Loucy (cell line): ENCODE measurements at regions not wholly inside any gene's neighbourhood (a gene's known extent, or its start where the extent isn't known, plus 50 kb on each side); places are given as distances from the start of the nearest gene placed in this dataset.

Experiments
- H2AFZ ChIP-seq: fragments of 200-600 bp; sonication (generic); 2 replicates; pipeline ENCODE4 v1.6.0; 2016; ENCODE audit warnings: antibody characterized with exemption, mild to moderate bottlenecking, low read length, moderate library complexity
- H3F3A ChIP-seq: fragments of 200-600 bp; 2 replicates; pipeline ENCODE4 v1.6.0; 2016; ENCODE audit warnings: antibody characterized with exemption, low read depth, mild to moderate bottlenecking
- H3K27me3 ChIP-seq: fragments of 200-600 bp; sonication (generic); 2 replicates; pipeline ENCODE4 v1.6.1; 2014; ENCODE audit warnings: low read length, mild to moderate bottlenecking; ENCODE audit not compliant: insufficient read depth, poor library complexity, severe bottlenecking
- H3K36me3 ChIP-seq: fragments of 200-600 bp; sonication (generic); 2 replicates; pipeline ENCODE4 v1.6.1; 2016; ENCODE audit warnings: low read length; ENCODE audit not compliant: insufficient read depth
- H3K4me1 ChIP-seq: fragments of 200-600 bp; sonication (generic); 2 replicates; pipeline ENCODE4 v1.5.1; 2014; ENCODE audit warnings: low read length, mild to moderate bottlenecking; ENCODE audit not compliant: insufficient read depth, poor library complexity, severe bottlenecking
- H3K4me2 ChIP-seq: fragments of 200-600 bp; sonication (generic); 2 replicates; pipeline ENCODE4 v1.6.0; 2014; ENCODE audit warnings: antibody characterized with exemption, low read length, low read depth, mild to moderate bottlenecking; ENCODE audit not compliant: poor library complexity, severe bottlenecking
- H3K4me3 ChIP-seq: fragments of 200-600 bp; sonication (generic); 2 replicates; pipeline ENCODE4 v1.5.1; 2014; ENCODE audit warnings: low read length, mild to moderate bottlenecking, mixed read lengths; ENCODE audit not compliant: poor library complexity, severe bottlenecking
- H3K79me2 ChIP-seq: fragments of 200-600 bp; sonication (generic); 2 replicates; pipeline ENCODE4 v1.6.1; 2014; ENCODE audit warnings: low read length; ENCODE audit not compliant: insufficient read depth
- H3K9ac ChIP-seq: fragments of 200-600 bp; sonication (generic); 2 replicates; pipeline ENCODE4 v1.6.0; 2014; ENCODE audit warnings: mild to moderate bottlenecking, low read depth, low read length, moderate library complexity; ENCODE audit not compliant: poor library complexity, severe bottlenecking
- H3K9me2 ChIP-seq: fragments of 200-600 bp; sonication (generic); replicated peaks from 2 replicates; pipeline ENCODE4 v1.6.1; 2016; ENCODE audit warnings: low read depth, low read length, mixed read lengths
- H3K9me3 ChIP-seq: fragments of 200-600 bp; sonication (generic); 2 replicates; pipeline ENCODE4 v1.6.1; 2014; ENCODE audit warnings: mild to moderate bottlenecking, antibody characterized with exemption, low read length, low read depth; ENCODE audit not compliant: insufficient read depth
- H4K20me1 ChIP-seq: fragments of 200-600 bp; sonication (generic); 2 replicates; pipeline ENCODE4 v1.6.0; 2014; ENCODE audit warnings: antibody characterized with exemption, low read length, mild to moderate bottlenecking; ENCODE audit not compliant: insufficient read depth, poor library complexity, severe bottlenecking
- EZH2phosphoT487 ChIP-seq: fragments of 200-600 bp; IDR thresholded peaks from 2 replicates; pipeline ENCODE4 v1.6.1; 2018; ENCODE audit warnings: antibody characterized with exemption, mild to moderate bottlenecking, moderate library complexity, borderline replicate concordance
- TF ChIP-seq, protein P1 (sequence below): fragments of 200-600 bp; sonication (generic); conservative IDR thresholded peaks from 2 replicates; pipeline ENCODE4 v1.5.1; 2014; ENCODE audit warnings: mild to moderate bottlenecking, antibody characterized with exemption, low read length

DNA sequence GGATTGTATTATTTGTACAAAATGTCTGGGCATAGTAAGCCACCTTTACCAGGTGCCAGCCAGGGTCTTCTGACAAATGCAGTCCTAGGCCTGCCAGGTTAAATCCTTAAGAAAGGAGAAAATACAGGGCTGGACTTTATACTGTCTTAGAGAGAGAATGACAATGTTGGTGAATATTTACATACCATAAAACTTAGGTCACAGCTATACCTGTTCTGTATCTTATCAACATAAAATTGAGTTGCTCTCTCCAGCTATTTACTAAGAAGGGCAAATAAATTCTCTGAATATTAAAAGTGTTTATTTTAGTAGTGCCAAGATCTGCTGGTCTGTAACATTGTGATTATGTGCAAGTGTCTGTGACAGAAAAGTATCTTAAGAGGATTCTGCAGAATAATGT, 971.1 kb downstream of the AACS start:
- TF ChIP-seq, protein P1, sequence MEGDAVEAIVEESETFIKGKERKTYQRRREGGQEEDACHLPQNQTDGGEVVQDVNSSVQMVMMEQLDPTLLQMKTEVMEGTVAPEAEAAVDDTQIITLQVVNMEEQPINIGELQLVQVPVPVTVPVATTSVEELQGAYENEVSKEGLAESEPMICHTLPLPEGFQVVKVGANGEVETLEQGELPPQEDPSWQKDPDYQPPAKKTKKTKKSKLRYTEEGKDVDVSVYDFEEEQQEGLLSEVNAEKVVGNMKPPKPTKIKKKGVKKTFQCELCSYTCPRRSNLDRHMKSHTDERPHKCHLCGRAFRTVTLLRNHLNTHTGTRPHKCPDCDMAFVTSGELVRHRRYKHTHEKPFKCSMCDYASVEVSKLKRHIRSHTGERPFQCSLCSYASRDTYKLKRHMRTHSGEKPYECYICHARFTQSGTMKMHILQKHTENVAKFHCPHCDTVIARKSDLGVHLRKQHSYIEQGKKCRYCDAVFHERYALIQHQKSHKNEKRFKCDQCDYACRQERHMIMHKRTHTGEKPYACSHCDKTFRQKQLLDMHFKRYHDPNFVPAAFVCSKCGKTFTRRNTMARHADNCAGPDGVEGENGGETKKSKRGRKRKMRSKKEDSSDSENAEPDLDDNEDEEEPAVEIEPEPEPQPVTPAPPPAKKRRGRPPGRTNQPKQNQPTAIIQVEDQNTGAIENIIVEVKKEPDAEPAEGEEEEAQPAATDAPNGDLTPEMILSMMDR: no peak
- TF ChIP-seq EZH2phosphoT487: no peak
- H3K27me3 ChIP-seq: no peaks in the 10 kb centered on the region
- H3K36me3 ChIP-seq: no peaks in the 10 kb centered on the region
- H3K79me2 ChIP-seq: no peaks in the 10 kb centered on the region
- H3K4me3 ChIP-seq: no peak overlapping the region
- H3K9me3 ChIP-seq: no peaks in the 10 kb centered on the region; the same call in 1 of the 2 replicates
- no peak overlapping the region for H3K4me2 ChIP-seq
- H3F3A ChIP-seq: no peaks in the 10 kb centered on the region
- H4K20me1 ChIP-seq: no peaks in the 10 kb centered on the region
- H2AFZ ChIP-seq: no peak overlapping the region
- H3K4me1 ChIP-seq: no peaks in the 10 kb centered on the region
- no peak overlapping the region for H3K9ac ChIP-seq
- H3K9me2 ChIP-seq: no peaks in the 10 kb centered on the region

DNA sequence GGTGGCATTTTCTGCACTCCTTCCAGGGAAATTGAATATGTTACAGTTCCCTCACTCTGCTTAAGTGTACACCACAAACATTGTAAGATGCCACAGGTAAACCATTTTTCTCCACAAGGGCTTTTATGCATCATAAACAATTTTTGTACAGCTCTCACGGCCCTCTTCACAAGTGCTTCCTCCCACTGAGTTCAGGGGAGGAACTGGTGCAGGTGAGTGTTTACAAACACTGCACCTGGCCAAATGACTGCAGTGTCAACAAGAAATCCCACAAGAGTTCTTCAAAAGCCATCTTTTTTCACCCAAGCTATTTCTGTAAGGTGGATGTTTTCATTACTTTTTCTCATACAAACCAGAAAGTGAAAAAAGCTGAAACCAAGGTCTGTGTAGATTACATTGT, 973.2 kb downstream of the AACS start:
- Histone ChIP-seq H3K27me3 (no peaks in the 10 kb centered on the region), H3K4me2 (no peak overlapping the region), H3K36me3 (no peaks in the 10 kb centered on the region), H3F3A (no peaks in the 10 kb centered on the region), H3K9me2 (no peaks in the 10 kb centered on the region), H3K9me3 (no peaks in the 10 kb centered on the region; the same call in 1 of the 2 replicates), H3K4me1 (no peaks in the 10 kb centered on the region), H3K9ac (no peak overlapping the region), H2AFZ (no peak overlapping the region), H3K4me3 (no peak overlapping the region), H4K20me1 (no peaks in the 10 kb centered on the region), H3K79me2 (no peaks in the 10 kb centered on the region)
- TF ChIP-seq EZH2phosphoT487: no peak
- TF ChIP-seq, protein P1: no peak

GRCh38 chr12:126040307-126040706, 975.1 kb downstream of the AACS start:
- Histone ChIP-seq H3K4me1 (no peaks in the 10 kb centered on the region), H3K4me2 (no peak overlapping the region), H3K9me2 (no peaks in the 10 kb centered on the region), H3K27me3 (no peaks in the 10 kb centered on the region), H3K4me3 (no peak overlapping the region), H3K9me3 (no peaks in the 10 kb centered on the region; the same call in 1 of the 2 replicates), H4K20me1 (no peaks in the 10 kb centered on the region), H3K9ac (no peak overlapping the region), H2AFZ (no peak overlapping the region), H3F3A (no peaks in the 10 kb centered on the region), H3K36me3 (no peaks in the 10 kb centered on the region), H3K79me2 (no peaks in the 10 kb centered on the region)
- TF ChIP-seq, protein P1: no peak
- TF ChIP-seq EZH2phosphoT487: no peak
